OCI-LY7 (cell line): ENCODE measurements at regions not wholly inside any gene's neighbourhood (a gene's known extent, or its start where the extent isn't known, plus 50 kb on each side); places are given as distances from the start of the nearest gene placed in this dataset.
"Not testable (repeated sequence)": the region's sequence is repeated elsewhere in the genome, so short reads cannot be mapped to it uniquely, and the experiment has no call there.

ENCODE experiments used
- BruUV-seq: library from RNA; stranded (reverse); fragments of 400-500 nt; replicated peaks from 2 replicates; lab custom pipeline; 2021; lab: Mats Ljungman, UMichigan
- CTCF ChIA-PET: fragments of 300-600 bp; sonication (Branson Sonifier 250); formaldehyde crosslinking; loops from one replicate; lab custom pipeline; 2022; ENCODE audit warnings: antibody characterized with exemption; ENCODE audit not compliant: unreplicated experiment; lab: Charles Lee
- POLR2A ChIA-PET: fragments of 300-600 bp; sonication (Branson Sonifier 250); formaldehyde crosslinking; loops from one replicate; lab custom pipeline; 2022; ENCODE audit warnings: antibody characterized with exemption; lab: Charles Lee
- DNase-seq: peaks from one replicate; pipeline ENCODE4 v3.0.0-alpha.2; 2015; ENCODE audit warnings: low spot score
- H2AFZ ChIP-seq: fragments of 200-600 bp; sonication (generic), shearing (Covaris generic); 2 replicates; pipeline ENCODE4 v1.6.1; 2014; ENCODE audit warnings: mild to moderate bottlenecking, antibody characterized with exemption, low read length, moderate library complexity
- H3K27ac ChIP-seq: fragments of 200-600 bp; sonication (generic); 2 replicates; pipeline ENCODE4 v1.5.1; 2014; ENCODE audit warnings: mixed run types, low read depth, mild to moderate bottlenecking, moderate library complexity, low read length, inconsistent platforms; ENCODE audit not compliant: poor library complexity, severe bottlenecking
- H3K36me3 ChIP-seq: fragments of 200-600 bp; sonication (generic); 2 replicates; pipeline ENCODE4 v1.6.1; 2014; ENCODE audit warnings: mild to moderate bottlenecking, antibody characterized with exemption, low read length, moderate library complexity, mixed read lengths; ENCODE audit not compliant: insufficient read depth
- H3K4me1 ChIP-seq: fragments of 200-600 bp; sonication (generic); 2 replicates; pipeline ENCODE4 v1.5.1; 2014; ENCODE audit warnings: mild to moderate bottlenecking, low read length; ENCODE audit not compliant: insufficient read depth, poor library complexity, severe bottlenecking
- H3K4me2 ChIP-seq: fragments of 200-600 bp; sonication (generic); 2 replicates; pipeline ENCODE4 v1.6.1; 2014; ENCODE audit warnings: mild to moderate bottlenecking, low read length
- H3K4me3 ChIP-seq: fragments of 200-600 bp; sonication (generic); 2 replicates; pipeline ENCODE4 v1.5.1; 2014; ENCODE audit warnings: mild to moderate bottlenecking, low read depth, low read length; ENCODE audit not compliant: poor library complexity, severe bottlenecking
- H3K79me2 ChIP-seq: fragments of 200-600 bp; sonication (generic); 2 replicates; pipeline ENCODE4 v1.6.1; 2016; ENCODE audit warnings: low read depth, mild to moderate bottlenecking, low read length, moderate library complexity, mixed read lengths; ENCODE audit not compliant: insufficient read depth
- H3K9me2 ChIP-seq: fragments of 200-600 bp; sonication (generic); 2 replicates; pipeline ENCODE4 v1.6.1; 2016; ENCODE audit warnings: mild to moderate bottlenecking, low read length, mixed read lengths; ENCODE audit not compliant: insufficient read depth
- H3K9me3 ChIP-seq: fragments of 200-600 bp; sonication (generic); 2 replicates; pipeline ENCODE4 v1.6.1; 2014; ENCODE audit warnings: mild to moderate bottlenecking, mixed run types, low read length, mixed read lengths
- H4K20me1 ChIP-seq: fragments of 200-600 bp; sonication (generic); 2 replicates; pipeline ENCODE4 v1.6.1; 2014; ENCODE audit warnings: mild to moderate bottlenecking, antibody characterized with exemption, low read length, moderate library complexity, mixed read lengths; ENCODE audit not compliant: insufficient read depth
- CTCF ChIP-seq: fragments of 200-600 bp; sonication (generic); conservative IDR thresholded peaks from 2 replicates; pipeline ENCODE4 v1.5.1; 2014; ENCODE audit warnings: mild to moderate bottlenecking, antibody characterized with exemption, low read length, moderate library complexity, mixed read lengths
- EZH2phosphoT487 ChIP-seq: fragments of 200-600 bp; sonication (generic); IDR thresholded peaks from 2 replicates; pipeline ENCODE4 v1.6.1; 2018; ENCODE audit warnings: low read depth, borderline replicate concordance, mild to moderate bottlenecking, mixed run types, antibody characterized with exemption, low read length, moderate library complexity, mixed read lengths
- intact Hi-C: fragments of 100-400 bp; cut with micrococcal nuclease; formaldehyde crosslinking; loops from one replicate; pipeline ENCODE4 v1.10.0; 2022; ENCODE audit not compliant: unreplicated experiment

DNA sequence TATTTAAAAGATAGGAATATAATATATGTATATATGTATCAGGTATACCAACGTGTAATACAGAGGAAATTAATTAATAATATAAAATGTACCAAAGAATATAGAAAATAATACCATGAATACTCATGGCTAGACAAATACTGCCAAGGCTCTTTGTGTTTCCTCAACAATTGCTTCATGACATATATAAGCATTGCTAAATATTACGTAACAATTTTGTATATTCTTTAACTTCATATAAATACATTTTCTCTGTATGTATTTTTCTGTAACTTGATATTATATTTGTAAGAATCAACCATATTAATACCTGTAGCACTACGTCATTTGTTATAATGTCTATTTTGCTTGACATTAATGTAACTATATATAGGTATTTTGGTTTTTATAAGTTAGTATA lies 104.0 kb downstream of the CEP44 start:
- no TSS peak for BruUV-seq
- CTCF ChIA-PET, result no interaction called here
- Histone ChIP-seq H3K4me2 (no peak overlapping the region), H3K27ac (no peak overlapping the region), H3K36me3 (no peaks in the 10 kb centered on the region), H3K4me3 (no peak overlapping the region), H2AFZ (no peak overlapping the region), H3K4me1 (no peaks in the 10 kb centered on the region), H3K9me3 (no peaks in the 10 kb centered on the region), H3K9me2 (no peaks in the 10 kb centered on the region), H4K20me1 (no peaks in the 10 kb centered on the region), H3K79me2 (no peaks in the 10 kb centered on the region)
- intact Hi-C loops, result no loop called here
- DNase-seq, result no peak
- POLR2A ChIA-PET, result interaction anchor here (1.1 kb wide), 1 partner anchor 11 kb away, joined by 3 read pairs; no protein-coding TSS in a partner anchor
- no peak for TF ChIP-seq EZH2phosphoT487
- TF ChIP-seq CTCF, result no peak

DNA sequence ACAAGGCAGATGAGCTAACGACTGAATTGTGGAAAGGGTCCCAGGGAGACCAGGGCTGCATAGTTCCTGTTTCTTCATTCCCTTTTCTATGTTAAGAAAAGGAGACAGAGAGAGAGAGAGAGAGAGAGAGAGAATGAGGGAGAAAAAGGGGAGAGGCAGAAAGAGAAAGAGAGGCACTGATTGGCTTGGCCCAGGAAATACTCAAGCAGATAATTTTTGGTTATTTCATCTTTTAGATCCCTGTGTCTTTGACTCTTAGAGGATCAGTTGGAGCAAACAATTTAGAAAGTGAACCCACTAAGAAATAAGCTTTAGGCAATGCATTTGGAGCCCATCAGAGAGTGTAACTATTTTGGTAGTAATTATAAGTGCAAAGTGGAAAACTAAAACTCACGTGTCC lies 103.4 kb downstream of the CEP44 start:
- ChIA-PET CTCF (no interaction called here), POLR2A (no interaction called here)
- no peak overlapping the region for H3K4me3 ChIP-seq
- no peaks in the 10 kb centered on the region for H3K9me2 ChIP-seq
- TF ChIP-seq CTCF, result no peak
- no peak for TF ChIP-seq EZH2phosphoT487
- intact Hi-C loops, result no loop called here
- H3K9me3 ChIP-seq, result no peaks in the 10 kb centered on the region
- H3K79me2 ChIP-seq, result no peaks in the 10 kb centered on the region
- H4K20me1 ChIP-seq, result no peaks in the 10 kb centered on the region
- no peak overlapping the region for H2AFZ ChIP-seq
- H3K4me2 ChIP-seq, result no peak overlapping the region
- no peaks in the 10 kb centered on the region for H3K36me3 ChIP-seq
- H3K4me1 ChIP-seq, result no peaks in the 10 kb centered on the region
- H3K27ac ChIP-seq, result no peak overlapping the region
- no peak for DNase-seq
- BruUV-seq, result no TSS peak

DNA sequence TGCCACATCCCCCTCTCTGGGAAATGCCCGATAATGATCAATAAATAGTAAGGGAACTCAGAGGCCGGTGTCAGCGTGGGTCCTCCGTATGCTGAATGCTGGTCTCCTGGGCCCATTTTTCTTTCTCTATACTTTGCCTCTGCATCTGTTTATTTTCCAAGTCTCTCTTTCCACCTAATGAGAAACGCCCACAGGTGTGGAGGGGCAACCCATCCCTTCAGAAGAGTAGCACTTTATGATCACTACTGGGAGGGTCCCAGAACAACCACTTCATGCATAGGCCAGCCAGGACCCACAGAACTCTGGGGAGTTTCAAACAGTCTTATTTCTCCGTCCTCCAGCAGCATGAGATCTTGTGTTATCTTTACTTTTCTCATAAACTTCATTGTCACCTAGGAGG lies 100.1 kb downstream of the CEP44 start:
- Histone ChIP-seq H2AFZ (no peak overlapping the region), H3K4me3 (no peak overlapping the region), H3K79me2 (no peaks in the 10 kb centered on the region), H3K4me1 (no peaks in the 10 kb centered on the region), H3K9me3 (no peaks in the 10 kb centered on the region), H3K36me3 (no peaks in the 10 kb centered on the region), H4K20me1 (no peaks in the 10 kb centered on the region), H3K27ac (no peak overlapping the region), H3K9me2 (no peaks in the 10 kb centered on the region), H3K4me2 (no peak overlapping the region)
- no peak for TF ChIP-seq CTCF
- TF ChIP-seq EZH2phosphoT487, result no peak
- ChIA-PET CTCF (no interaction called here), POLR2A (no interaction called here)
- BruUV-seq, result no TSS peak
- intact Hi-C loops, result no loop called here
- no peak for DNase-seq

DNA sequence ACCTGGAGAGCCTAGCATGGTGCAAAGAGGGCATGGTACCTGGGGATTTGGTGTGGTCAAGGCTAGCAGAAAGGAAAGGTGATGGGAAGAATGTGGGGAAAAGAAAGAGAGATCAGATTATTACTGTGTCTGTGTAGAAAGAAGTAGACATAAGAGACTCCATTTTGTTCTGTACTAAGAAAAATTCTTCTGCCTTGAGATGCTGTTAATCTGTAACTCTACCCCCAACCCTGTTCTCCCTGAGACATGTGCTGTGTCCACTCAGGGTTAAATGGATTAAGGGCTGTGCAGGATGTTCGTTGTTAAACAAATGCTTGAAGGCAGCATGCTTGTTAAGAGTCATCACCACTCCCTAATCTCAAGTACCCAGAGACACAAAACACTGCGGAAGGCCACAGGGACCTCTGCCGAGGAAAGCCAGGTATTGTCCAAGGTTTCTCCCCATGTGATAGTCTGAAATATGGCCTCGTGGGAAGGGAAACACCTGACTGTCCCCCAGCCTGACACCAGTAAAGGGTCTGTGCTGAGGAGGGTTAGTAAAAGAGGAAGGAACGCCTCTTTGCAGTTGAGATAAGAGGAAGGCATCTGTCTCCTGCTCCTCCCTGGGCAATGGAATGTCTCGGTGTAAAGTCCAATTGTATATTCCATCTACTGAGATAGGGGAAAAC lies 99.4 kb downstream of the CEP44 start:
- H4K20me1 ChIP-seq, CTCF ChIA-PET, H3K4me1 ChIP-seq: not testable (repeated sequence)

More for the DNA sequence above, 99.4 kb downstream of the CEP44 start:
- H3K4me2 ChIP-seq, intact Hi-C loops, H3K9me3 ChIP-seq, H2AFZ ChIP-seq, H3K36me3 ChIP-seq, BruUV-seq, H3K4me3 ChIP-seq, H3K9me2 ChIP-seq, POLR2A ChIA-PET, DNase-seq, H3K79me2 ChIP-seq, H3K27ac ChIP-seq: not testable (repeated sequence)
